B cell (primary cell): ENCODE measurements at regions not wholly inside any gene's neighbourhood (a gene's known extent, or its start where the extent isn't known, plus 50 kb on each side); places are given as distances from the start of the nearest gene placed in this dataset.

Source experiments
- ATAC-seq: fragments of 200-7000 bp; cut with Tn5 transposase; one replicate; pipeline ENCODE4 v1.10.0; 2021; ENCODE audit warnings: low read depth, mild to moderate bottlenecking, moderate number of reproducible peaks, moderate library complexity
- CTCF ChIA-PET: fragments of 350-600 bp; sonication (Branson Sonifier 250); formaldehyde crosslinking; loops from one replicate; lab custom pipeline; 2021; ENCODE audit warnings: antibody characterized with exemption, inconsistent platforms; lab: Charles Lee
- POLR2A ChIA-PET: fragments of 350-600 bp; sonication (Branson Sonifier 250); formaldehyde crosslinking; loops from one replicate; lab custom pipeline; 2021; ENCODE audit warnings: antibody characterized with exemption; lab: Charles Lee
- DNase-seq: peaks from one replicate; pipeline ENCODE4 v3.0.0; 2013
- H2AFZ ChIP-seq: 2 replicates; pipeline ENCODE4 v1.6.1; 2012; ENCODE audit warnings: mild to moderate bottlenecking, low read depth, low read length; ENCODE audit not compliant: insufficient read depth, poor library complexity, severe bottlenecking
- H3K27ac ChIP-seq, 2 donors: 1 replicate in 1 of 2; 2 replicates in 1 of 2; pipeline ENCODE4 v1.5.1; 2012 to 2013; ENCODE audit warnings: low read length in 2 of 2, mild to moderate bottlenecking in 2 of 2, moderate library complexity in 1 of 2
- H3K27me3 ChIP-seq, 4 experiments: fragments of 200-600 bp in 1 of 4; sonication (generic) in 1 of 4; replicated peaks in 1 of 4; 1 replicate in 2 of 4; 2 replicates in 2 of 4; pipeline versions ENCODE4 v1.6.1 to v1.7.0; 2013 to 2016; ENCODE audit warnings: low read length in 3 of 4, mild to moderate bottlenecking in 2 of 4, mixed read lengths in 1 of 4, moderate library complexity in 1 of 4; ENCODE audit not compliant: insufficient read depth in 4 of 4, control insufficient read depth in 3 of 4; ENCODE audit errors: control extremely low read depth in 1 of 4
- H3K36me3 ChIP-seq, 2 experiments: replicated peaks in 1 of 2; 1 replicate in 1 of 2; 2 replicates in 1 of 2; pipeline versions ENCODE4 v1.6.1 to v1.7.1; 2013; ENCODE audit warnings: low read length in 1 of 2; ENCODE audit not compliant: insufficient read depth in 2 of 2, control insufficient read depth in 1 of 2; ENCODE audit errors: control extremely low read depth in 1 of 2, extremely low read depth in 1 of 2
- H3K4me1 ChIP-seq, 2 donors: fragments of 200-600 bp in 1 of 2; sonication (generic) in 1 of 2; 1 replicate in 1 of 2; 2 replicates in 1 of 2; pipeline versions ENCODE4 v1.5.1 to v1.6.1; 2013 to 2017; ENCODE audit warnings: low read length in 2 of 2; ENCODE audit not compliant: control insufficient read depth in 2 of 2, insufficient read depth in 2 of 2
- H3K4me2 ChIP-seq: replicated peaks from 2 replicates; pipeline ENCODE3; 2012; ENCODE audit warnings: mild to moderate bottlenecking, low read depth, low read length; ENCODE audit not compliant: poor library complexity, severe bottlenecking
- H3K4me3 ChIP-seq, 5 experiments: fragments of 200-600 bp in 1 of 5; sonication (generic) in 1 of 5; 1 replicate in 3 of 5; 2 replicates in 2 of 5; pipeline versions ENCODE4 v1.5.1 to v1.7.0; 2011 to 2016; ENCODE audit warnings: low read length in 4 of 5, mild to moderate bottlenecking in 4 of 5, low read depth in 2 of 5, control low read depth in 1 of 5, moderate library complexity in 1 of 5; ENCODE audit not compliant: insufficient read depth in 1 of 5; ENCODE audit errors: control extremely low read depth in 1 of 5, extremely low read depth in 1 of 5
- H3K79me2 ChIP-seq: fragments of 200-600 bp; sonication (generic); one replicate; pipeline ENCODE4 v1.6.0; 2016; ENCODE audit warnings: low read length; ENCODE audit not compliant: control insufficient read depth, insufficient read depth
- H3K9ac ChIP-seq: fragments of 200-600 bp; sonication (generic); 2 replicates; pipeline ENCODE4 v1.6.1; 2017; ENCODE audit warnings: mild to moderate bottlenecking, low read length, moderate library complexity
- H3K9me3 ChIP-seq, 3 donors: one replicate each; pipeline versions ENCODE4 v1.6.1 to v1.7.1; 2013; ENCODE audit warnings: low read length in 2 of 3; ENCODE audit not compliant: control insufficient read depth in 2 of 3, insufficient read depth in 1 of 3; ENCODE audit errors: control extremely low read depth in 1 of 3
- H4K20me1 ChIP-seq: 2 replicates; pipeline ENCODE4 v1.6.0; 2012; ENCODE audit warnings: mild to moderate bottlenecking, low read length; ENCODE audit not compliant: insufficient read depth, control insufficient read depth, poor library complexity, severe bottlenecking
- H3K27ac Mint-ChIP-seq: one replicate; pipeline ENCODE4 v1.8.0; 2021; ENCODE audit warnings: mixed read lengths
- H3K27me3 Mint-ChIP-seq: one replicate; pipeline ENCODE4 v1.8.0; 2021; ENCODE audit warnings: mixed read lengths
- H3K4me1 Mint-ChIP-seq: one replicate; pipeline ENCODE4 v1.8.0; 2021; ENCODE audit warnings: mixed read lengths
- H3K4me3 Mint-ChIP-seq: one replicate; pipeline ENCODE4 v1.8.0; 2021; ENCODE audit warnings: mixed read lengths
- H3K9me3 Mint-ChIP-seq: one replicate; pipeline ENCODE4 v1.8.0; 2022; ENCODE audit warnings: mixed read lengths; ENCODE audit not compliant: insufficient read depth
- CTCF ChIP-seq: fragments of 200-600 bp; IDR thresholded peaks from one replicate; pipeline ENCODE4 v1.8.0; 2022; ENCODE audit warnings: antibody characterized with exemption, mild to moderate bottlenecking
- EZH2 ChIP-seq: IDR thresholded peaks from 2 replicates; pipeline ENCODE4 v1.6.1; 2012; ENCODE audit warnings: borderline replicate concordance, low read depth, mild to moderate bottlenecking, moderate library complexity, low read length; ENCODE audit not compliant: insufficient read depth, poor library complexity, severe bottlenecking
- WGBS: methylation state at CpG from one replicate; pipeline ENCODE4 v1.1.5; 2013; ENCODE audit warnings: missing lambda C conversion rate; ENCODE audit not compliant: insufficient coverage; 5-methylcytosine and 5-hydroxymethylcytosine counted together
- intact Hi-C: fragments of 100-400 bp; cut with micrococcal nuclease; formaldehyde crosslinking; loops from one replicate; pipeline ENCODE4 v1.10.0; 2022

GRCh38 chr2:379778-380177 is 91.9 kb upstream of the ALKAL2 start:
- Histone ChIP-seq H3K27ac (no peak overlapping the region), H3K4me3 (no peak overlapping the region), H3K9ac (no peak overlapping the region), H3K79me2 (no peaks in the 10 kb centered on the region), H4K20me1 (no peaks in the 10 kb centered on the region), H2AFZ (no peak overlapping the region), H3K4me2 (no peak overlapping the region), H3K4me1 (peaks cover 0 to 8% of the 10 kb centered on the region in 2 donors), H3K36me3 (no peaks in the 10 kb centered on the region), H3K9me3 (peaks cover 0 to 4% (median 2%) of the 10 kb centered on the region in 3 donors), H3K27me3 (no peaks in the 10 kb centered on the region)
- no peak for ATAC-seq
- 100% methylated on average over 3 of the region's 7 CpGs for WGBS
- intact Hi-C loops, result no loop called here
- Mint-ChIP-seq H3K27me3 (peaks cover 12% of the 10 kb centered on the region), H3K4me1 (peaks cover 8% of the 10 kb centered on the region), H3K9me3 (peaks cover 10% of the 10 kb centered on the region), H3K4me3 (no peak overlapping the region), H3K27ac (no peak overlapping the region)
- TF ChIP-seq CTCF (no peak), EZH2 (no peak)
- DNase-seq, result no peak
- CTCF ChIA-PET, result no interaction called here
- POLR2A ChIA-PET, result no interaction called here

- ChIA-PET CTCF (no interaction called here), POLR2A (no interaction called here)
- Histone ChIP-seq H3K4me1 (no peaks in the 10 kb centered on the region), H3K4me3 (no peak overlapping the region), H4K20me1 (no peaks in the 10 kb centered on the region), H2AFZ (no peak overlapping the region), H3K27ac (no peak overlapping the region), H3K9me3 (peaks cover 0 to 4% (median 2%) of the 10 kb centered on the region in 3 donors), H3K4me2 (no peak overlapping the region), H3K79me2 (no peaks in the 10 kb centered on the region), H3K27me3 (no peaks in the 10 kb centered on the region), H3K9ac (no peak overlapping the region), H3K36me3 (no peaks in the 10 kb centered on the region)
- peaks cover 12% of the 10 kb centered on the region for H3K27me3 Mint-ChIP-seq
- no peak for TF ChIP-seq EZH2
- TF ChIP-seq CTCF, result no peak
- no peaks in the 10 kb centered on the region for H3K4me1 Mint-ChIP-seq
- no peak overlapping the region for H3K4me3 Mint-ChIP-seq
- no peak for ATAC-seq
- H3K9me3 Mint-ChIP-seq, result peaks cover 10% of the 10 kb centered on the region
- no peak overlapping the region for H3K27ac Mint-ChIP-seq
- intact Hi-C loops, result no loop called here
- DNase-seq, result no peak
Observed at GRCh38 chr2:378364-378763, 90.5 kb upstream of the ALKAL2 start.
